AG04449 (cell line): ENCODE measurements at regions not wholly inside any gene's neighbourhood (a gene's known extent, or its start where the extent isn't known, plus 50 kb on each side); places are given as distances from the start of the nearest gene placed in this dataset.

Experiments
- CTCF ChIA-PET: fragments of 350-600 bp; formaldehyde crosslinking; extraction: SDS; loops from one replicate; lab custom pipeline; 2021; ENCODE audit warnings: antibody characterized with exemption; lab: Yijun Ruan, JAX
- POLR2A ChIA-PET: fragments of 400-600, 350-600 bp; formaldehyde crosslinking; extraction: SDS; loops from one replicate; lab custom pipeline; 2020; ENCODE audit warnings: antibody characterized with exemption, inconsistent platforms; lab: Yijun Ruan, JAX
- DNase-seq: peaks from one replicate; pipeline ENCODE4 v3.0.0-alpha.2; 2010; ENCODE audit warnings: low read depth, low spot score
- H3K4me3 ChIP-seq: 2 replicates; pipeline ENCODE4 v1.5.1; 2011; ENCODE audit warnings: low read depth, mild to moderate bottlenecking, control low read depth, low read length
- CTCF ChIP-seq: IDR thresholded peaks from one replicate; pipeline ENCODE4 v1.5.1; 2011; ENCODE audit warnings: mild to moderate bottlenecking, moderate library complexity, low read length, control low read depth, inconsistent platforms; ENCODE audit not compliant: insufficient read depth; ENCODE audit errors: missing control alignments

- H3K4me3 ChIP-seq: no peak overlapping the region
- no peak for DNase-seq
- POLR2A ChIA-PET: no interaction called here
- TF ChIP-seq CTCF: no peak
- CTCF ChIA-PET: interaction anchor here (1.3 kb wide), 1 partner anchor 9 kb away, joined by 3 read pairs; no protein-coding TSS in a partner anchor
Observed at GRCh38 chr7:41476460-41476803, 226.5 kb downstream of the INHBA start.

- ChIA-PET CTCF (interaction anchor here (1.2 to 1.3 kb wide), 2 partner anchors 9 to 221 kb away, joined by 3 read pairs; no protein-coding TSS in a partner anchor), POLR2A (no interaction called here)
- no peak overlapping the region for H3K4me3 ChIP-seq
- no peak for DNase-seq
- TF ChIP-seq CTCF: no peak
Observed at GRCh38 chr7:41475801-41476459, 227.0 kb downstream of the INHBA start.

GRCh38 chr7:41472427-41473125 lies 230.3 kb downstream of the INHBA start:
- POLR2A ChIA-PET: no interaction called here
- TF ChIP-seq CTCF: no peak
- no peak overlapping the region for H3K4me3 ChIP-seq
- DNase-seq: no peak
- CTCF ChIA-PET: no interaction called here

GRCh38 chr7:41470081-41470480 lies 232.8 kb downstream of the INHBA start:
- no peak overlapping the region for H3K4me3 ChIP-seq
- ChIA-PET CTCF (no interaction called here), POLR2A (no interaction called here)
- DNase-seq: no peak
- no peak for TF ChIP-seq CTCF

- TF ChIP-seq CTCF: no peak
- POLR2A ChIA-PET: no interaction called here
- H3K4me3 ChIP-seq: no peak overlapping the region
- DNase-seq: no peak
- CTCF ChIA-PET: no interaction called here
Observed at GRCh38 chr7:41467596-41467995, 235.3 kb downstream of the INHBA start.

- no peak for TF ChIP-seq CTCF
- no peak for DNase-seq
- H3K4me3 ChIP-seq: no peak overlapping the region
- ChIA-PET CTCF (no interaction called here), POLR2A (no interaction called here)
Observed at GRCh38 chr7:41466760-41467384, 236.0 kb downstream of the INHBA start.
